DND-41 (cell line): ENCODE measurements at regions not wholly inside any gene's neighbourhood (a gene's known extent, or its start where the extent isn't known, plus 50 kb on each side); places are given as distances from the start of the nearest gene placed in this dataset.

Source experiments
- ATAC-seq: fragments of 200-7000 bp; cut with Tn5 transposase; 3 replicates; pipeline ENCODE4 v1.9.1; 2021; ENCODE audit warnings: low read depth; ENCODE audit not compliant: insufficient read depth
- DNase-seq: peaks from one replicate; pipeline ENCODE4 v3.0.0-alpha.2; 2020
- H2AFZ ChIP-seq: 2 replicates; pipeline ENCODE4 v1.6.0; 2012; ENCODE audit warnings: low read depth, low read length
- H3K27ac ChIP-seq: 2 replicates; pipeline ENCODE4 v1.5.1; 2012; ENCODE audit warnings: low read length, inconsistent platforms
- H3K27me3 ChIP-seq: fragments of 200-600 bp; sonication (generic); 2 replicates; pipeline ENCODE4 v1.6.0; 2012; ENCODE audit warnings: low read length, mild to moderate bottlenecking, inconsistent platforms; ENCODE audit not compliant: insufficient read depth, poor library complexity
- H3K36me3 ChIP-seq: 2 replicates; pipeline ENCODE4 v1.5.1; 2012; ENCODE audit warnings: low read length, inconsistent platforms; ENCODE audit not compliant: insufficient read depth
- H3K4me1 ChIP-seq: 2 replicates; pipeline ENCODE4 v1.5.1; 2012; ENCODE audit warnings: mild to moderate bottlenecking, low read length; ENCODE audit not compliant: insufficient read depth
- H3K4me2 ChIP-seq: 2 replicates; pipeline ENCODE4 v1.6.0; 2012; ENCODE audit warnings: mild to moderate bottlenecking, moderate library complexity, low read length, inconsistent platforms; ENCODE audit not compliant: insufficient read depth
- H3K4me3 ChIP-seq, 2 experiments: fragments of 200-600 bp in 1 of 2; shearing (Covaris generic) in 1 of 2; 2 replicates each; pipeline ENCODE4 v1.5.1; 2012 to 2016; ENCODE audit warnings: inconsistent platforms in 2 of 2, low read length in 2 of 2, mild to moderate bottlenecking in 2 of 2, low read depth in 1 of 2, moderate library complexity in 1 of 2
- H3K79me2 ChIP-seq: 2 replicates; pipeline ENCODE4 v1.6.0; 2012; ENCODE audit warnings: low read length, inconsistent platforms; ENCODE audit not compliant: insufficient read depth
- H3K9ac ChIP-seq: 2 replicates; pipeline ENCODE4 v1.6.0; 2012; ENCODE audit warnings: low read depth, mild to moderate bottlenecking, inconsistent platforms, low read length, moderate library complexity
- H3K9me3 ChIP-seq: 2 replicates; pipeline ENCODE4 v1.5.1; 2012; ENCODE audit warnings: low read length, moderate library complexity, mild to moderate bottlenecking, inconsistent platforms; ENCODE audit not compliant: insufficient read depth, severe bottlenecking
- H4K20me1 ChIP-seq: 2 replicates; pipeline ENCODE4 v1.6.0; 2012; ENCODE audit warnings: low read length; ENCODE audit not compliant: insufficient read depth
- EZH2 ChIP-seq: IDR thresholded peaks from 3 replicates; pipeline ENCODE4 v1.6.1; 2012; ENCODE audit warnings: borderline replicate concordance, low read depth, mild to moderate bottlenecking, moderate library complexity, low read length, inconsistent platforms; ENCODE audit not compliant: severe bottlenecking
- TF ChIP-seq, protein P1 (sequence below): IDR thresholded peaks from 2 replicates; pipeline ENCODE4 v1.5.1; 2012; ENCODE audit warnings: borderline replicate concordance, low read length, moderate library complexity, mild to moderate bottlenecking; ENCODE audit not compliant: poor library complexity, severe bottlenecking; ENCODE audit errors: extremely low read depth

DNA sequence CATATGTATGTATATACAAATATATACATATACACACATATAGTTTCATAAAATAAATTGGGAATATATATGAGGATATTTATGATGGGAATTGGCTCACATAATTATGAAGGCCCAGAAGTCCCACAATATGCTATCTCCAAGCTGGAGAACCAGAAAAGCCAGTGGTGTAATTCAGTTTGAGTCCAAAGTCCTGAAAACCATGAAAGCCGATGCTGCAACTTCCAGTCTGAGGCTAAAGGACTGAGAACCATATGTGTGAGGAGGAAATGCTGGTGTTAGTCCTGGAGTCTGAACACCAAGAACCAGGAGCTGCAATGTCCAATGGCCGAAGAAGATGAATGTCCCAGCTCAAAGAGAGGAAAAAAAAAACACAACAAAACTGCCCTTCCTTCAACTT is 65.5 kb upstream of the PRKD1 start:
- H3K4me2 ChIP-seq, result no peak overlapping the region
- no peaks in the 10 kb centered on the region for H3K79me2 ChIP-seq
- no peak overlapping the region for H3K4me3 ChIP-seq
- no peak overlapping the region for H3K9ac ChIP-seq
- H3K27me3 ChIP-seq, result no peaks in the 10 kb centered on the region
- no peak for TF ChIP-seq EZH2
- TF ChIP-seq, protein P1, sequence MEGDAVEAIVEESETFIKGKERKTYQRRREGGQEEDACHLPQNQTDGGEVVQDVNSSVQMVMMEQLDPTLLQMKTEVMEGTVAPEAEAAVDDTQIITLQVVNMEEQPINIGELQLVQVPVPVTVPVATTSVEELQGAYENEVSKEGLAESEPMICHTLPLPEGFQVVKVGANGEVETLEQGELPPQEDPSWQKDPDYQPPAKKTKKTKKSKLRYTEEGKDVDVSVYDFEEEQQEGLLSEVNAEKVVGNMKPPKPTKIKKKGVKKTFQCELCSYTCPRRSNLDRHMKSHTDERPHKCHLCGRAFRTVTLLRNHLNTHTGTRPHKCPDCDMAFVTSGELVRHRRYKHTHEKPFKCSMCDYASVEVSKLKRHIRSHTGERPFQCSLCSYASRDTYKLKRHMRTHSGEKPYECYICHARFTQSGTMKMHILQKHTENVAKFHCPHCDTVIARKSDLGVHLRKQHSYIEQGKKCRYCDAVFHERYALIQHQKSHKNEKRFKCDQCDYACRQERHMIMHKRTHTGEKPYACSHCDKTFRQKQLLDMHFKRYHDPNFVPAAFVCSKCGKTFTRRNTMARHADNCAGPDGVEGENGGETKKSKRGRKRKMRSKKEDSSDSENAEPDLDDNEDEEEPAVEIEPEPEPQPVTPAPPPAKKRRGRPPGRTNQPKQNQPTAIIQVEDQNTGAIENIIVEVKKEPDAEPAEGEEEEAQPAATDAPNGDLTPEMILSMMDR, result no peak
- H2AFZ ChIP-seq, result no peak overlapping the region
- H3K4me1 ChIP-seq, result no peaks in the 10 kb centered on the region
- H3K27ac ChIP-seq, result no peak overlapping the region
- no peaks in the 10 kb centered on the region for H3K36me3 ChIP-seq
- ATAC-seq (no peak), DNase-seq (no peak)
- no peaks in the 10 kb centered on the region for H4K20me1 ChIP-seq
- no peaks in the 10 kb centered on the region for H3K9me3 ChIP-seq

DNA sequence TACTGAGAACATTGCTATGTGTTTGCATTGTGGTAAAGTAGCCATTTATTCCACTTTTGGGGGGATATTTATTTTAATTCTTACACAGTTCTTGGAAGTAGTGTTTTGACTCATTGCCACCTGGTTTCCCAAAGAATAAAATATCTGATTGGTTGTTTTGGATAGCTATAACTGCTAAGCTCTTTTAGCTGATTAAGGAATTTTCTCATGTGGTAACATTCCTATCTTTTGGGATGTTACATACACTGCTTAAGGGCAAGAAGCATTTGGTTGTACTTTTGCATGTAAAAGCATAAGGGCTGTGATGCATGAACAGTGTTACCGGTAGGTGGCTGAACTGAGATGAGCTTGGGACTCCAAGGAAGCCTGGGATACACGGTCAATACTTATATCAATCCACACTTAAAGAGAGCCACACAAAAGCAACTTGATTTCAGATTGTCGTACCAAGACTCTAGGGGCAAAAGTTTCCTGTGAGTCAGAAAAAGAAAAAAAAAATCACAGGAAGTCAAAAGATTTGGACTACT is 71.4 kb upstream of the PRKD1 start:
- H3K4me2 ChIP-seq, result no peak overlapping the region
- H4K20me1 ChIP-seq, result no peaks in the 10 kb centered on the region
- no peaks in the 10 kb centered on the region for H3K9me3 ChIP-seq
- TF ChIP-seq, protein P1, result no peak
- no peak for TF ChIP-seq EZH2
- H3K36me3 ChIP-seq, result no peaks in the 10 kb centered on the region
- H3K4me3 ChIP-seq, result no peak overlapping the region
- H3K27ac ChIP-seq, result no peak overlapping the region
- H3K4me1 ChIP-seq, result no peaks in the 10 kb centered on the region
- H3K79me2 ChIP-seq, result no peaks in the 10 kb centered on the region
- H3K9ac ChIP-seq, result no peak overlapping the region
- no peaks in the 10 kb centered on the region for H3K27me3 ChIP-seq
- DNase-seq (no peak), ATAC-seq (no peak)
- H2AFZ ChIP-seq, result no peak overlapping the region

DNA sequence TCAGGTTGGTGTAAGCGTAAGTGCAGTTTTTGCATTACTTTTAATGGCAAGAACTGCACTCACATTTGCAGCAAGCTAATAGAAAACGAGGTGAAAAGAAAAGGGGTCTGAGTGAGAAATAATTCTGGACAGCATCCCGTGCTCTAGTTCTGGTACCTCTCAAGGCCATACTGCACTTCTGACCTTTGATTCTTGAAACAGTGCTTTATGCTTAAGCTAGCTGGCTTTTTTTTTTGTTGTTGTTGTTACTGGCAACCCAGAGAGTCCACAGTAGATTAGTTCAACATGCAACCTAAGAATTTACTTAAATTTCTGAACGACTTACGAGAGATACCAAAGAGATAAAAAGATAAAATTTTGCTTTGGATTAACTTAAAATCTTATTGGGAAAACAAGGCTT is 75.2 kb upstream of the PRKD1 start:
- Histone ChIP-seq H3K9ac (no peak overlapping the region), H3K27ac (no peak overlapping the region), H3K79me2 (no peaks in the 10 kb centered on the region), H3K27me3 (no peaks in the 10 kb centered on the region), H3K36me3 (no peaks in the 10 kb centered on the region), H4K20me1 (no peaks in the 10 kb centered on the region), H3K4me1 (no peaks in the 10 kb centered on the region), H2AFZ (no peak overlapping the region), H3K9me3 (no peaks in the 10 kb centered on the region), H3K4me3 (no peak overlapping the region), H3K4me2 (no peak overlapping the region)
- TF ChIP-seq EZH2, result no peak
- TF ChIP-seq, protein P1, result no peak
- DNase-seq, result no peak
- ATAC-seq, result no peak

DNA sequence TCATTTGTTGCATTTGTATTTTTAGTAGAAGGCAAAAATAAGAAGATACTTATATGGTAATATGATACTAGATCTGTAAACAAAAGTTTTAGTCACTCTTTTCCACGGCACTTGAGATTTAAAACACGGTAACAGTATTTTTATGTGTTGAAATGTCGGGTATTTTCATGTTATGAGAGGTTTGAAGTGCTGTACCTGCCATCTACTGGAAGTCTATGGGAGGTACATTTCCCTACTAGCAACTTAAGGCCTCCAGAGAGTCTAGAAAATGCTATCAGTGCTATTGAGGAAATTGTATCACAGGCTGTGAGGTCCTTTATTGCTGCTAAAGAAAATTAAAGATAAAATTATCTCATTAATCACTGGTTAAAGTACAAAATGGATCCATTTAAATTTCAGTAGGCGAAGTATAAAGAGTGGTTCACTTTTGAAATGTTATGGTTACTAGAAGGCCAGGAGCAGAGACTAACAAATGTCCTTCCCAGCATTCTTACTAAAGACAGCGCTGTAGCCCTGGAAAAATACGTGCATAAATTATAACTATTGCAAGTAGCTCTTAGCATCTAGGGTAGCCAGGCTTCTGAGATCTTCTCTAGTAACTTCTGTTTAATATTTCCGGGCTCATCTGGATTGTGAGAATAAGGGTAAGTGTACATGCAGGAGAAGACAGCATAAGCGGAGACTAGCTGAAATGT is 77.6 kb upstream of the PRKD1 start:
- H2AFZ ChIP-seq, result no peak overlapping the region
- H3K9ac ChIP-seq, result no peak overlapping the region

More for the DNA sequence above, 77.6 kb upstream of the PRKD1 start:
- ATAC-seq (no peak), DNase-seq (no peak)
- no peak overlapping the region for H3K4me3 ChIP-seq
- no peaks in the 10 kb centered on the region for H3K9me3 ChIP-seq
- H3K27ac ChIP-seq, result no peak overlapping the region
- TF ChIP-seq, protein P1, result peak; percentile 45
- no peak for TF ChIP-seq EZH2
- no peaks in the 10 kb centered on the region for H3K27me3 ChIP-seq
- H3K79me2 ChIP-seq, result no peaks in the 10 kb centered on the region
- H3K4me2 ChIP-seq, result no peak overlapping the region
- no peaks in the 10 kb centered on the region for H4K20me1 ChIP-seq
- H3K4me1 ChIP-seq, result no peaks in the 10 kb centered on the region
- no peaks in the 10 kb centered on the region for H3K36me3 ChIP-seq
